AG04449 (cell line): ENCODE measurements at regions not wholly inside any gene's neighbourhood (a gene's known extent, or its start where the extent isn't known, plus 50 kb on each side); places are given as distances from the start of the nearest gene placed in this dataset.

ENCODE experiments used
- CTCF ChIA-PET: fragments of 350-600 bp; formaldehyde crosslinking; extraction: SDS; loops from one replicate; lab custom pipeline; 2021; ENCODE audit warnings: antibody characterized with exemption; lab: Yijun Ruan, JAX
- POLR2A ChIA-PET: fragments of 400-600, 350-600 bp; formaldehyde crosslinking; extraction: SDS; loops from one replicate; lab custom pipeline; 2020; ENCODE audit warnings: antibody characterized with exemption, inconsistent platforms; lab: Yijun Ruan, JAX
- DNase-seq: peaks from one replicate; pipeline ENCODE4 v3.0.0-alpha.2; 2010; ENCODE audit warnings: low read depth, low spot score
- H3K4me3 ChIP-seq: 2 replicates; pipeline ENCODE4 v1.5.1; 2011; ENCODE audit warnings: low read depth, mild to moderate bottlenecking, control low read depth, low read length
- CTCF ChIP-seq: IDR thresholded peaks from one replicate; pipeline ENCODE4 v1.5.1; 2011; ENCODE audit warnings: mild to moderate bottlenecking, moderate library complexity, low read length, control low read depth, inconsistent platforms; ENCODE audit not compliant: insufficient read depth; ENCODE audit errors: missing control alignments

- ChIA-PET CTCF (interaction anchor here (1.5 kb wide), 1 partner anchor 700 kb away, joined by 3 read pairs; no protein-coding TSS in a partner anchor), POLR2A (no interaction called here)
- no peak for DNase-seq
- no peak for TF ChIP-seq CTCF
- no peak overlapping the region for H3K4me3 ChIP-seq
These were observed 539.0 kb upstream of the TNP1 start for GRCh38 chr2:217398860-217399259.

- POLR2A ChIA-PET = no interaction called here
- no peak for TF ChIP-seq CTCF
- no peak overlapping the region for H3K4me3 ChIP-seq
- no peak for DNase-seq
- CTCF ChIA-PET = interaction anchor here (1.5 kb wide), 1 partner anchor 699 kb away, joined by 3 read pairs; no protein-coding TSS in a partner anchor
These were observed 538.2 kb upstream of the TNP1 start for GRCh38 chr2:217398101-217398500.

GRCh38 chr2:217396586-217396985 is 536.7 kb upstream of the TNP1 start:
- ChIA-PET POLR2A (no interaction called here), CTCF (no interaction called here)
- no peak overlapping the region for H3K4me3 ChIP-seq
- no peak for DNase-seq
- TF ChIP-seq CTCF = no peak

- no peak for DNase-seq
- ChIA-PET POLR2A (no interaction called here), CTCF (no interaction called here)
- H3K4me3 ChIP-seq = no peak overlapping the region
- TF ChIP-seq CTCF = no peak
These were observed 536.3 kb upstream of the TNP1 start for GRCh38 chr2:217396165-217396564.

GRCh38 chr2:217394510-217395351 is 534.9 kb upstream of the TNP1 start:
- DNase-seq = no peak
- POLR2A ChIA-PET = interaction anchor here (0.6 to 1.1 kb wide), 3 partner anchors 18 to 812 kb away, joined by 3 to 4 read pairs (median 3); no protein-coding TSS in a partner anchor
- CTCF ChIA-PET = interaction anchor here (1.1 to 1.3 kb wide), 4 partner anchors 9 to 228 kb away, joined by 3 to 4 read pairs (median 3); no protein-coding TSS in a partner anchor
- no peak overlapping the region for H3K4me3 ChIP-seq
- no peak for TF ChIP-seq CTCF

- no peak for TF ChIP-seq CTCF
- no peak overlapping the region for H3K4me3 ChIP-seq
- peak; percentile 66 for DNase-seq
- CTCF ChIA-PET = interaction anchor here (1.1 to 1.3 kb wide), 4 partner anchors 10 to 227 kb away, joined by 3 to 4 read pairs (median 3); no protein-coding TSS in a partner anchor
- POLR2A ChIA-PET = interaction anchor here (0.9 to 1.3 kb wide), 4 partner anchors 19 to 604 kb away, joined by 3 to 4 read pairs (median 3); no protein-coding TSS in a partner anchor
These were observed 533.7 kb upstream of the TNP1 start for GRCh38 chr2:217393585-217394032.
